Gastrocnemius medialis (tissue), 4 donors: ENCODE measurements at regions not wholly inside any gene's neighbourhood (a gene's known extent, or its start where the extent isn't known, plus 50 kb on each side); places are given as distances from the start of the nearest gene placed in this dataset.
"Not testable (repeated sequence)": the region's sequence is repeated elsewhere in the genome, so short reads cannot be mapped to it uniquely, and the experiment has no call there.

Source experiments
- ATAC-seq, 2 donors: fragments of 150-250 bp; one replicate each; pipeline ENCODE4 v1.9.1; 2016
- DNase-seq, 2 donors: peaks; one replicate each; pipeline ENCODE4 v3.0.0-alpha.2; 2019
- H3K27ac ChIP-seq, 4 donors: fragments of 200-600 bp; sonication (generic); 1 replicate in 1 of 4; 2 replicates in 3 of 4; pipeline ENCODE4 v1.5.1; 2016 to 2018; ENCODE audit warnings: mild to moderate bottlenecking in 2 of 4, moderate library complexity in 1 of 4
- H3K27me3 ChIP-seq, 3 donors: fragments of 200-600 bp; sonication (generic) in 2 of 3; 1 replicate in 1 of 3; 2 replicates in 2 of 3; pipeline versions ENCODE4 v1.5.1 to v1.6.0; 2016 to 2019; ENCODE audit warnings: mild to moderate bottlenecking in 1 of 3, moderate library complexity in 1 of 3
- H3K36me3 ChIP-seq, 2 donors: fragments of 200-600 bp; sonication (generic) in 1 of 2; one replicate each; pipeline ENCODE4 v1.5.1; 2017 to 2018
- H3K4me1 ChIP-seq, 2 donors: fragments of 200-600 bp; sonication (generic) in 1 of 2; one replicate each; pipeline ENCODE4 v1.5.1; 2016 to 2017; ENCODE audit warnings: mild to moderate bottlenecking in 2 of 2
- H3K4me3 ChIP-seq, 4 donors: fragments of 200-600 bp; sonication (generic) in 3 of 4; 1 replicate in 1 of 4; 2 replicates in 3 of 4; pipeline ENCODE4 v1.5.1; 2016 to 2019; ENCODE audit warnings: mild to moderate bottlenecking in 2 of 4
- H3K9me3 ChIP-seq, 3 donors: fragments of 200-600 bp; sonication (generic) in 2 of 3; 1 replicate in 1 of 3; 2 replicates in 2 of 3; pipeline ENCODE4 v1.5.1; 2016 to 2019
- CTCF ChIP-seq, 5 experiments: fragments of 450-650 bp in 3 of 5; fragments of 200-600 bp in 2 of 5; sonication (generic) in 2 of 5; IDR thresholded peaks in 4 of 5; conservative IDR thresholded peaks in 1 of 5; 1 replicate in 4 of 5; 2 replicates in 1 of 5; pipeline ENCODE4 v1.5.1; 2016 to 2019; ENCODE audit warnings: antibody characterized with exemption in 5 of 5, mild to moderate bottlenecking in 3 of 5, moderate library complexity in 3 of 5
- POLR2A ChIP-seq, 2 donors: fragments of 450-650 bp; IDR thresholded peaks; one replicate each; pipeline ENCODE4 v1.6.1; 2017; ENCODE audit warnings: antibody characterized with exemption in 2 of 2, mild to moderate bottlenecking in 2 of 2, moderate library complexity in 2 of 2
- in situ Hi-C, 4 donors: fragments of 200-750 bp; cut with MboI; loops; one replicate each; pipeline versions ENCODE4 v1.15.0 to v1.8.0; 2017; ENCODE audit warnings: low sequenced_read_pairs in 4 of 4
- intact Hi-C: fragments of 100-400 bp; cut with DNase I; formaldehyde crosslinking; loops from one replicate; pipeline ENCODE4 v1.15.1; 2023; ENCODE audit warnings: low total_unique reads

DNA sequence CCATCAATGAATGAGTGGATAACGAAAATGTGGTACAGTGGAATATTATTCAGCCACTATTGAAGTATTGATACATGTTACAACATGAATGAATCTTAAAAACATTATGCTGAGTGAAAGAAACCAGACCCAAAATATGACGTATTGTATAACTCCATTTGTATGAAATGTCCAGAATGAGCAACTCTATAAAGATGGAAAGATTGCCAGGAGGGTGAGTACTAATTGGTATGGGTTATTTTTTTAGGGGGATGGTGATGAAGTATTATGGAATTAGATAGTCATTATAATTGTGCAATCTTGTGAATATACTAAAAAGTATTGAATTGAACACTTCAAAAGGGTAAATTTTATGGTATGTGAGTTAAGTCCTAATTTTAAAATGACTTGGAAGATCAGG, 278.6 kb downstream of the SIPA1L2 start:
- Histone ChIP-seq H3K36me3 (no peaks in the 10 kb centered on the region), H3K27ac (no peak overlapping the region), H3K4me1 (no peaks in the 10 kb centered on the region), H3K4me3 (no peak overlapping the region), H3K9me3 (no peaks in the 10 kb centered on the region), H3K27me3 (no peaks in the 10 kb centered on the region)
- DNase-seq (no peak), ATAC-seq (no peak)
- TF ChIP-seq CTCF (IDR thresholded peaks at IDR 0.05 in 4 of 5, conservative IDR thresholded peaks at IDR 0.05 in 1 of 5): no peak
- no peak for TF ChIP-seq POLR2A (IDR thresholded peaks at IDR 0.05)
- intact Hi-C loops (no loop called here), in situ Hi-C loops (no loop called here)

DNA sequence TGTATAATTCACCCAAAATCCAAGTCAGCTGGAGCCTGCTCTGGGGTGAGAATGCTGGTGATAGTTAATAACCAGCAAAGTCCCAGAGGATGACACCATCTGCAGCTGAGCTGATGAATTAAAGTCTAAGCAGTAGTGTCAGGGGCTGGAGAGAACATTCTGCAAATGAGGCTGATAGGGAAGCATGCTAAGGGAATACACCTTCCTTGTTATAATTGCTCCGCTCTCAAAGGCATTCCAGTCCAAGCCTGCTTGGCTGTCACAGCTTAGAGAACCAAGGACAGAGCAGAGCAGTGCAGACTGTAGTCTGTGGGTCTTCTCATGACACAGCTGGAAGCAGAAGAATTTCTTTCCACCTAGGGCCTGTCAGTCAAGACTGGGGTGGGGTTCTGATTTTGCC, 283.1 kb downstream of the SIPA1L2 start:
- H3K4me3 ChIP-seq: no peak overlapping the region
- DNase-seq (no peak), ATAC-seq (no peak)
- H3K36me3 ChIP-seq: no peaks in the 10 kb centered on the region
- H3K27ac ChIP-seq: no peak overlapping the region
- no peaks in the 10 kb centered on the region for H3K4me1 ChIP-seq
- H3K27me3 ChIP-seq: no peaks in the 10 kb centered on the region
- no peaks in the 10 kb centered on the region for H3K9me3 ChIP-seq
- in situ Hi-C loops: no loop called here
- TF ChIP-seq CTCF (IDR thresholded peaks at IDR 0.05 in 4 of 5, conservative IDR thresholded peaks at IDR 0.05 in 1 of 5) (no peak), POLR2A (IDR thresholded peaks at IDR 0.05) (no peak)
- intact Hi-C loops: no loop called here

GRCh38 chr1:232344791-232345399, 285.0 kb downstream of the SIPA1L2 start:
- Histone ChIP-seq H3K27ac (no peak overlapping the region), H3K9me3 (no peaks in the 10 kb centered on the region), H3K4me3 (no peak overlapping the region), H3K4me1 (no peaks in the 10 kb centered on the region), H3K36me3 (no peaks in the 10 kb centered on the region), H3K27me3 (no peaks in the 10 kb centered on the region)
- DNase-seq: no peak
- intact Hi-C loops: no loop called here
- no peak for ATAC-seq
- TF ChIP-seq POLR2A (IDR thresholded peaks at IDR 0.05): no peak
- in situ Hi-C loops: no loop called here

- H3K4me3 ChIP-seq, H3K27me3 ChIP-seq, H3K36me3 ChIP-seq, H3K27ac ChIP-seq, H3K9me3 ChIP-seq, H3K4me1 ChIP-seq, DNase-seq, intact Hi-C loops, in situ Hi-C loops, ATAC-seq: not testable (repeated sequence)
Observed at GRCh38 chr1:232344186-232344585, 285.7 kb downstream of the SIPA1L2 start.

DNA sequence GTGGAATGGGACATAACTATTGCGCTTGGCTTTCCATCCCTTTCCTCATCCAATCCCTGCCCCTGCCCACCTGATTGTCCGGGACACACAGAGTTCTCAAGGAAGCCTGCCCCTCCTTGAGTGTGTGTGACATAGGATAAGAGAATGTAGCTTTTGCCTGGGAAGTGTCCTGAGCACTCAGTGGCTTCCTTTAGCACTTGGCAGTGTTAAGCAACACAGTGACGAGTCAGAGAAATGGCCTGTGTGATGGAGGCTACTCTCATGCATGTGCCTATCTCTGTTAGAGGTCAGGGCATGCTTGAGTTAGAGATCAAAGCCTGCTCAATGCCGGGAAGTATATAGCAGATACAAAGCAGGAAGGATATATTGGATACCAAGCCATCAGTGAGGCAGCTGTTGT, 289.5 kb downstream of the SIPA1L2 start:
- no peak for DNase-seq
- no peak overlapping the region for H3K4me3 ChIP-seq
- intact Hi-C loops: no loop called here

More for the DNA sequence above, 289.5 kb downstream of the SIPA1L2 start:
- TF ChIP-seq POLR2A (IDR thresholded peaks at IDR 0.05): no peak
- TF ChIP-seq CTCF (IDR thresholded peaks at IDR 0.05 in 4 of 5, conservative IDR thresholded peaks at IDR 0.05 in 1 of 5): no peak
- H3K27me3 ChIP-seq: no peaks in the 10 kb centered on the region
- H3K4me1 ChIP-seq: no peaks in the 10 kb centered on the region
- no peak overlapping the region for H3K27ac ChIP-seq
- ATAC-seq: no peak
- in situ Hi-C loops: no loop called here
- H3K9me3 ChIP-seq: no peaks in the 10 kb centered on the region
- H3K36me3 ChIP-seq: no peaks in the 10 kb centered on the region
